Tibial nerve (tissue), 3 donors: ENCODE measurements at regions not wholly inside any gene's neighbourhood (a gene's known extent, or its start where the extent isn't known, plus 50 kb on each side); places are given as distances from the start of the nearest gene placed in this dataset.

Experiments used
- CTCF ChIP-seq, 5 experiments: fragments of 200-600 bp in 3 of 5; fragments of 450-650 bp in 2 of 5; sonication (generic) in 3 of 5; IDR thresholded peaks; one replicate each; pipeline ENCODE4 v1.5.1; 2016 to 2019; ENCODE audit warnings: antibody characterized with exemption in 5 of 5, mild to moderate bottlenecking in 3 of 5, moderate library complexity in 2 of 5
- POLR2A ChIP-seq, 2 donors: fragments of 450-650 bp; IDR thresholded peaks; one replicate each; pipeline ENCODE4 v1.6.1; 2017; ENCODE audit warnings: antibody characterized with exemption in 2 of 2, mild to moderate bottlenecking in 2 of 2, moderate library complexity in 2 of 2

- TF ChIP-seq CTCF (IDR thresholded peaks at IDR 0.05) (no peak), POLR2A (IDR thresholded peaks at IDR 0.05) (no peak)
Measured at GRCh38 chr9:118751848-118752223, 617.4 kb downstream of the BRINP1 start.
